ENCODE measurements at regions not wholly inside any gene's neighbourhood (a gene's known extent, or its start where the extent isn't known, plus 50 kb on each side); places are given as distances from the start of the nearest gene placed in this dataset.
A peak's percentile ranks its signal among the peaks of the same experiment; 100 is the strongest.
"Not testable (repeated sequence)": the region's sequence is repeated elsewhere in the genome, so short reads cannot be mapped to it uniquely, and the experiment has no call there.

- DNase-seq (ENCODE audit: low spot score) = no peak
Measured at GRCh38 chr7:93739424-93739823, 151.1 kb downstream of the TFPI2 start.

GRCh38 chr7:93737953-93738352 is 152.6 kb downstream of the TFPI2 start:
- DNase-seq (ENCODE audit: low spot score) = no peak

GRCh38 chr7:93736668-93737369 is 153.7 kb downstream of the TFPI2 start:
- no peak for DNase-seq (ENCODE audit: low spot score)

GRCh38 chr7:93728292-93728691 is 153.8 kb upstream of the CALCR start:
- DNase-seq (ENCODE audit: low spot score) = no peak

- no peak for DNase-seq (ENCODE audit: low spot score)
Measured at GRCh38 chr7:93725954-93726353, 151.4 kb upstream of the CALCR start.

GRCh38 chr7:93723424-93724124 is 149.1 kb upstream of the CALCR start:
- no peak for DNase-seq (ENCODE audit: low spot score)

- no peak for DNase-seq (ENCODE audit: low spot score)
Measured at GRCh38 chr7:93720106-93720505, 145.6 kb upstream of the CALCR start.

- DNase-seq (ENCODE audit: low spot score) = peak; percentile 10
Measured at GRCh38 chr7:93719546-93719945, 145.0 kb upstream of the CALCR start.

- no peak for DNase-seq (ENCODE audit: low spot score)
Measured at GRCh38 chr7:93717217-93717900, 142.8 kb upstream of the CALCR start.

GRCh38 chr7:93715234-93715633 is 140.7 kb upstream of the CALCR start:
- DNase-seq (ENCODE audit: low spot score) = peak; percentile 46

- DNase-seq (ENCODE audit: low spot score) = no peak
Measured at GRCh38 chr7:93711926-93712325, 137.4 kb upstream of the CALCR start.

GRCh38 chr7:93708255-93708654 is 133.7 kb upstream of the CALCR start:
- DNase-seq (ENCODE audit: low spot score) = not testable (repeated sequence)

- DNase-seq (ENCODE audit: low spot score) = no peak
Measured at GRCh38 chr7:93707249-93707648, 132.7 kb upstream of the CALCR start.

- DNase-seq (ENCODE audit: low spot score) = not testable (repeated sequence)
Measured at GRCh38 chr7:93706162-93706561, 131.6 kb upstream of the CALCR start.

GRCh38 chr7:93704217-93704616 is 129.7 kb upstream of the CALCR start:
- DNase-seq (ENCODE audit: low spot score) = no peak

- no peak for DNase-seq (ENCODE audit: low spot score)
Measured at GRCh38 chr7:93697901-93698300, 123.4 kb upstream of the CALCR start.

GRCh38 chr7:93693796-93694195 is 119.3 kb upstream of the CALCR start:
- no peak for DNase-seq (ENCODE audit: low spot score)

GRCh38 chr7:93690021-93690420 is 115.5 kb upstream of the CALCR start:
- DNase-seq (ENCODE audit: low spot score) = no peak

- no peak for DNase-seq (ENCODE audit: low spot score)
Measured at GRCh38 chr7:93678185-93678584, 103.7 kb upstream of the CALCR start.

GRCh38 chr7:93663561-93664299 is 89.2 kb upstream of the CALCR start:
- no peak for DNase-seq (ENCODE audit: low spot score)

- DNase-seq (ENCODE audit: low spot score) = not testable (repeated sequence)
Measured at GRCh38 chr7:93658163-93658562, 83.6 kb upstream of the CALCR start.

GRCh38 chr7:93651603-93652159 is 77.2 kb upstream of the CALCR start:
- DNase-seq (ENCODE audit: low spot score) = no peak
